Prostate gland (tissue), 2 donors: ENCODE measurements at regions not wholly inside any gene's neighbourhood (a gene's known extent, or its start where the extent isn't known, plus 50 kb on each side); places are given as distances from the start of the nearest gene placed in this dataset.
"Not testable (repeated sequence)": the region's sequence is repeated elsewhere in the genome, so short reads cannot be mapped to it uniquely, and the experiment has no call there.

ENCODE experiments used
- DNase-seq: peaks from one replicate; pipeline ENCODE4 v3.0.0-alpha.2; 2019; ENCODE audit warnings: low spot score
- H3K27ac ChIP-seq, 2 donors: fragments of 200-600 bp; sonication (generic); 2 replicates each; pipeline ENCODE4 v1.5.1; 2017 to 2019
- H3K27me3 ChIP-seq: fragments of 200-600 bp; sonication (generic); replicated peaks from 2 replicates; pipeline ENCODE4 v1.5.1; 2019; ENCODE audit not compliant: insufficient read depth
- H3K36me3 ChIP-seq, 2 donors: fragments of 200-600 bp; sonication (generic); 1 replicate in 1 of 2; 2 replicates in 1 of 2; pipeline versions ENCODE4 v1.5.1 to v1.8.1; 2017 to 2019
- H3K4me1 ChIP-seq: fragments of 200-600 bp; sonication (generic); replicated peaks from 2 replicates; pipeline ENCODE4 v1.5.1; 2019
- H3K4me3 ChIP-seq, 2 donors: fragments of 200-600 bp; sonication (generic); 2 replicates each; pipeline ENCODE4 v1.5.1; 2017 to 2019
- H3K9me3 ChIP-seq: fragments of 200-600 bp; sonication (generic); 2 replicates; pipeline ENCODE4 v1.5.1; 2017
- POLR2A ChIP-seq: fragments of 450-650 bp; IDR thresholded peaks from one replicate; pipeline ENCODE4 v1.6.1; 2016; ENCODE audit warnings: antibody characterized with exemption, mild to moderate bottlenecking
- POLR2AphosphoS5 ChIP-seq: sonication (generic); formaldehyde crosslinking; IDR thresholded peaks from one replicate; pipeline ENCODE4 v1.6.1; 2017; ENCODE audit warnings: antibody characterized with exemption
- WGBS: methylation state at CpG from one replicate; pipeline ENCODE4 v1.1.5; 2018; 5-methylcytosine and 5-hydroxymethylcytosine counted together
- intact Hi-C: fragments of 100-400 bp; cut with DNase I; formaldehyde crosslinking; loops from one replicate; pipeline ENCODE4 v1.14.2; 2022
- TF ChIP-seq, protein P1 (sequence below), 4 experiments: fragments of 200-600 bp in 2 of 4; fragments of 450-650 bp in 2 of 4; sonication (generic) in 2 of 4; IDR thresholded peaks; 1 replicate in 3 of 4; 2 replicates in 1 of 4; pipeline ENCODE4 v1.5.1; 2016 to 2019; ENCODE audit warnings: antibody characterized with exemption in 4 of 4, mild to moderate bottlenecking in 2 of 4, moderate library complexity in 2 of 4

DNA sequence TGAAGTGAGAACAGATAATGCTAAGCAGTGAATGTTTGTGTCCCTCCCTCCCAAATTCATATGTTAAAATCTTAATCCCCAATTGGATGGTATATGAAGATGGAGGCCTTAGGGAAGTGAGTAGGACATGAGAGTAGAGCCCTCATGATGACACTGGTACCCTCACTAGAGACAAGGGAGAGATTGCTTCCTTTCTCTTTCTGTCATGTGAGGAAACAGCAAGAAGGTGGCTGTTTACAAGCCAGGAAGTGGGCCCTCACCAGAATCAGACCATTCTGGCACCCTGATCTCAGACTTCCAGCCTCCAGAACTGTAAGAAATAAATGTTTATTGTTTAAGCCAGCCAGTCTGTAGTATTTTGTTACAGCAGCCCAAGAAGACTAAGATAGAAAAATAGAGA, 209.5 kb downstream of the SATB1 start:
- no peak overlapping the region for H3K27ac ChIP-seq
- no peaks in the 10 kb centered on the region for H3K36me3 ChIP-seq
- no peak for DNase-seq
- H3K4me1 ChIP-seq, result no peaks in the 10 kb centered on the region
- no peaks in the 10 kb centered on the region for H3K9me3 ChIP-seq
- TF ChIP-seq, protein P1, sequence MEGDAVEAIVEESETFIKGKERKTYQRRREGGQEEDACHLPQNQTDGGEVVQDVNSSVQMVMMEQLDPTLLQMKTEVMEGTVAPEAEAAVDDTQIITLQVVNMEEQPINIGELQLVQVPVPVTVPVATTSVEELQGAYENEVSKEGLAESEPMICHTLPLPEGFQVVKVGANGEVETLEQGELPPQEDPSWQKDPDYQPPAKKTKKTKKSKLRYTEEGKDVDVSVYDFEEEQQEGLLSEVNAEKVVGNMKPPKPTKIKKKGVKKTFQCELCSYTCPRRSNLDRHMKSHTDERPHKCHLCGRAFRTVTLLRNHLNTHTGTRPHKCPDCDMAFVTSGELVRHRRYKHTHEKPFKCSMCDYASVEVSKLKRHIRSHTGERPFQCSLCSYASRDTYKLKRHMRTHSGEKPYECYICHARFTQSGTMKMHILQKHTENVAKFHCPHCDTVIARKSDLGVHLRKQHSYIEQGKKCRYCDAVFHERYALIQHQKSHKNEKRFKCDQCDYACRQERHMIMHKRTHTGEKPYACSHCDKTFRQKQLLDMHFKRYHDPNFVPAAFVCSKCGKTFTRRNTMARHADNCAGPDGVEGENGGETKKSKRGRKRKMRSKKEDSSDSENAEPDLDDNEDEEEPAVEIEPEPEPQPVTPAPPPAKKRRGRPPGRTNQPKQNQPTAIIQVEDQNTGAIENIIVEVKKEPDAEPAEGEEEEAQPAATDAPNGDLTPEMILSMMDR (IDR thresholded peaks at IDR 0.05), result no peak
- H3K4me3 ChIP-seq, result no peak overlapping the region
- intact Hi-C loops, result no loop called here
- H3K27me3 ChIP-seq, result no peaks in the 10 kb centered on the region

DNA sequence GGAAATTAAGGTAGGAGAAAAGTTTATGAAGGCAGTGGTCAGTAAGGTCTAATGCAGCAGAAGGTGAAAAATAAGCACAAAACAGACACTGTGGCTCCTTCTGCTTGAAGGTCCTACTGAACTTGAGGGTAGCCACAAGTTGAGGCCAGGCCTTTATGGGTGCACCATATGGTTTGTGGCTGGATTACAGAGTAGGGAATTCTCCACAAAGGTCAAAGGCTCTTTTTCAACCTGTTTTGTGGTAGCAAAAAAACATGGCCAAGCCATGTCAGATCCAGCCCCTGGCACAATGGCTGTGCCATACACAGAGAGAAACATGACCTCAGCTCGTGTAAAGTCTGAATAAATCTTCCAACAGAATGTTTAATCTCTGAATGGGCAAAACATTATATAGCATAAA, 214.0 kb downstream of the SATB1 start:
- intact Hi-C loops, result no loop called here
- Histone ChIP-seq H3K27ac (no peak overlapping the region), H3K4me3 (no peak overlapping the region), H3K27me3 (no peaks in the 10 kb centered on the region), H3K4me1 (no peaks in the 10 kb centered on the region), H3K36me3 (no peaks in the 10 kb centered on the region), H3K9me3 (no peaks in the 10 kb centered on the region)
- WGBS, result 86% methylated on average over 1 of the region's 1 CpG
- TF ChIP-seq POLR2A (no peak), POLR2AphosphoS5 (no peak)
- TF ChIP-seq, protein P1 (IDR thresholded peaks at IDR 0.05), result no peak
- no peak for DNase-seq

DNA sequence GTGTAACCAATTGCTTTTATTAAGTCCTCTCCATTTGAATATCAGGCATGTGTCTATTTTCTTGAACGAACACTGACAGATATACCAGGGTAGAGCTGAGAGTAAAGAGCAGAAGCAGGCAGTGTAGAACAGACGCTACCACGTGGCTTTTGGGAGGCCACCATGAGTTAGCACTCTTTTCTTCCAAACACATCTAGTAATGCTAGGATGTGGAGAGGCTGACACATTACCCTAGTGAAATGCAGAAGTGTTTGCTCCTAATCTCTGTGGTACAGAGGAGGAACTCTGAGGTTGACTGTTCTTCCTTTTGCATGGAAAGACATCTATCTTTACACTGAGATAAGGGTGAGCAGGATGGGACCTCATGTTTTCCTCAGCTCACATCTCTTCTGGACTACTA, 216.3 kb downstream of the SATB1 start:
- Histone ChIP-seq H3K4me3 (no peak overlapping the region), H3K27me3 (no peaks in the 10 kb centered on the region), H3K9me3 (no peaks in the 10 kb centered on the region), H3K27ac (no peak overlapping the region), H3K36me3 (no peaks in the 10 kb centered on the region), H3K4me1 (no peaks in the 10 kb centered on the region)
- 85% methylated on average over 3 of the region's 3 CpGs for WGBS
- TF ChIP-seq POLR2A, result no peak
- TF ChIP-seq POLR2AphosphoS5, result no peak
- TF ChIP-seq, protein P1 (IDR thresholded peaks at IDR 0.05), result no peak
- DNase-seq, result no peak
- intact Hi-C loops, result no loop called here

DNA sequence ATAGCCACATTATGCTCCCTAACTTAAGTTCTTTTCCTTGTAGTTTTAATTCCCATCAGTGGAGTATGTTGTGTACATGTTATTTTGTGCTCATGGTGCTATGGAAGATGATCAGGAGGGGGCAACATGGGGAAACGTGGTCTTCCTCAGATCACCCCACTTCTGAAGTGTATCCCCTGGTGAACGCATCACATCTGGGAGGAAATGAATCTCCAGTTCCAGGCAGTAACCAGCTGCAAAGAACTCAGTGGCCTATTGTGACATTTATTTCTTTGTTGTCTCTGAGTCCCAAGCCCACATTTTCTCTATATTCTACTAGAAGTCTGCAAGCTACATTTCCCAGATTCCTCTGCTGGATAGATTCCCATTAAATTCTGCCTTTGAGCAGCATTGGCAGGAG, 217.0 kb downstream of the SATB1 start:
- TF ChIP-seq POLR2AphosphoS5, result no peak
- TF ChIP-seq, protein P1 (IDR thresholded peaks at IDR 0.05), result no peak
- TF ChIP-seq POLR2A, result no peak
- H3K27ac ChIP-seq, result no peak overlapping the region
- no peaks in the 10 kb centered on the region for H3K9me3 ChIP-seq
- intact Hi-C loops, result no loop called here
- H3K4me1 ChIP-seq, result no peaks in the 10 kb centered on the region
- no peak overlapping the region for H3K4me3 ChIP-seq
- no peaks in the 10 kb centered on the region for H3K36me3 ChIP-seq
- no peaks in the 10 kb centered on the region for H3K27me3 ChIP-seq
- DNase-seq, result no peak
- 90% methylated on average over 2 of the region's 2 CpGs for WGBS

DNA sequence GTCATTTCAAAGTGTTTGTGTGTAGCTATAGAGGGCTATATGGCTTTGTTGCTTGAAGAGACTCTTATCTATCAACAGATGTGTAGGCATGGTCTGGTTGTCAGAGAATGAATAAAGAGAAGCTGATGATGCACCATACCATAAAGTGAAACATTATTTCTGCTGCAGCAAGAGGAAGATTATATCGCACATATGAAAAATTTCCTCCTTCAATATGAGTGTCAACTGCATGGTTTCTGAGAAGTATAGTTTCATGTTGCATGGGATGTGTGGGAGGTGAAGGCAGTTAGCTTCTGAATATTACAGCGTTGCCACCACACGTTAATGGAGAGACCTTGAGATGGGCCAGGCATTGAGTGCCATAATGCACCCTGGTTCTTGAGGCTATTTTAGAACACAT, 217.9 kb downstream of the SATB1 start:
- Histone ChIP-seq H3K4me3 (no peak overlapping the region), H3K9me3 (no peaks in the 10 kb centered on the region), H3K27me3 (no peaks in the 10 kb centered on the region), H3K4me1 (no peaks in the 10 kb centered on the region), H3K27ac (no peak overlapping the region), H3K36me3 (no peaks in the 10 kb centered on the region)
- intact Hi-C loops, result no loop called here
- no peak for DNase-seq
- TF ChIP-seq, protein P1 (IDR thresholded peaks at IDR 0.05), result no peak
- no peak for TF ChIP-seq POLR2AphosphoS5
- no peak for TF ChIP-seq POLR2A
- WGBS, result 91% methylated on average over 3 of the region's 3 CpGs

DNA sequence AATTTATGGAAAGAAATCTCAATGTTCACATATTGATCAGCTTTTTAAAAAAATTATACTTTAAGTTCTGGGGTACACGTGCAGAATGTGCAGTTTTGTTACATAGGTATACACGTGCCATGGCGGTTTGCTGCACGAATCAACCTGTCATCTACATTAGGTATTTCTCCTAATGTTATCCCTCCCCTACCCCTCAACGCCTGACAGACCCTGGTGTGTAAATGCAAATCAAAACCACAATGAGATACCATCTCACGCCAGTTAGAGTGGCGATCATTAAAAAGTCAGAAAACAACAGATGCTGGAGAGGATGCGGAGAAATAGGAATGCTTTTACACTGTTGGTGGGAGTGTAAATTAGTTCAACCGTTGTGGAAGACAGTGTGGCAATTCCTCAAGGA, 219.4 kb downstream of the SATB1 start:
- WGBS, result 93% methylated on average over 9 of the region's 9 CpGs
- H3K27me3 ChIP-seq, intact Hi-C loops: not testable (repeated sequence)

More for the DNA sequence above, 219.4 kb downstream of the SATB1 start:
- H3K4me3 ChIP-seq, DNase-seq, H3K36me3 ChIP-seq, H3K27ac ChIP-seq, H3K9me3 ChIP-seq, H3K4me1 ChIP-seq: not testable (repeated sequence)
